Choroid plexus epithelial cell (primary cell): ENCODE measurements at regions not wholly inside any gene's neighbourhood (a gene's known extent, or its start where the extent isn't known, plus 50 kb on each side); places are given as distances from the start of the nearest gene placed in this dataset.
"Not testable (repeated sequence)": the region's sequence is repeated elsewhere in the genome, so short reads cannot be mapped to it uniquely, and the experiment has no call there.

Source experiments
- DNase-seq: peaks from one replicate; pipeline ENCODE4 v3.0.0-alpha.2; 2010; ENCODE audit warnings: low read depth
- H3K4me3 ChIP-seq: 2 replicates; pipeline ENCODE4 v1.5.1; 2011; ENCODE audit warnings: low read depth, mild to moderate bottlenecking, control low read depth, low read length, moderate library complexity
- TF ChIP-seq, protein P1 (sequence below): conservative IDR thresholded peaks from 2 replicates; pipeline ENCODE4 v1.5.1; 2011; ENCODE audit warnings: low read depth, mild to moderate bottlenecking, control low read depth, inconsistent platforms, low read length, moderate library complexity

GRCh38 chr2:31813016-31813415, 197.8 kb downstream of the MEMO1 start:
- H3K4me3 ChIP-seq = no peak overlapping the region
- TF ChIP-seq, protein P1, sequence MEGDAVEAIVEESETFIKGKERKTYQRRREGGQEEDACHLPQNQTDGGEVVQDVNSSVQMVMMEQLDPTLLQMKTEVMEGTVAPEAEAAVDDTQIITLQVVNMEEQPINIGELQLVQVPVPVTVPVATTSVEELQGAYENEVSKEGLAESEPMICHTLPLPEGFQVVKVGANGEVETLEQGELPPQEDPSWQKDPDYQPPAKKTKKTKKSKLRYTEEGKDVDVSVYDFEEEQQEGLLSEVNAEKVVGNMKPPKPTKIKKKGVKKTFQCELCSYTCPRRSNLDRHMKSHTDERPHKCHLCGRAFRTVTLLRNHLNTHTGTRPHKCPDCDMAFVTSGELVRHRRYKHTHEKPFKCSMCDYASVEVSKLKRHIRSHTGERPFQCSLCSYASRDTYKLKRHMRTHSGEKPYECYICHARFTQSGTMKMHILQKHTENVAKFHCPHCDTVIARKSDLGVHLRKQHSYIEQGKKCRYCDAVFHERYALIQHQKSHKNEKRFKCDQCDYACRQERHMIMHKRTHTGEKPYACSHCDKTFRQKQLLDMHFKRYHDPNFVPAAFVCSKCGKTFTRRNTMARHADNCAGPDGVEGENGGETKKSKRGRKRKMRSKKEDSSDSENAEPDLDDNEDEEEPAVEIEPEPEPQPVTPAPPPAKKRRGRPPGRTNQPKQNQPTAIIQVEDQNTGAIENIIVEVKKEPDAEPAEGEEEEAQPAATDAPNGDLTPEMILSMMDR = no peak
- no peak for DNase-seq

DNA sequence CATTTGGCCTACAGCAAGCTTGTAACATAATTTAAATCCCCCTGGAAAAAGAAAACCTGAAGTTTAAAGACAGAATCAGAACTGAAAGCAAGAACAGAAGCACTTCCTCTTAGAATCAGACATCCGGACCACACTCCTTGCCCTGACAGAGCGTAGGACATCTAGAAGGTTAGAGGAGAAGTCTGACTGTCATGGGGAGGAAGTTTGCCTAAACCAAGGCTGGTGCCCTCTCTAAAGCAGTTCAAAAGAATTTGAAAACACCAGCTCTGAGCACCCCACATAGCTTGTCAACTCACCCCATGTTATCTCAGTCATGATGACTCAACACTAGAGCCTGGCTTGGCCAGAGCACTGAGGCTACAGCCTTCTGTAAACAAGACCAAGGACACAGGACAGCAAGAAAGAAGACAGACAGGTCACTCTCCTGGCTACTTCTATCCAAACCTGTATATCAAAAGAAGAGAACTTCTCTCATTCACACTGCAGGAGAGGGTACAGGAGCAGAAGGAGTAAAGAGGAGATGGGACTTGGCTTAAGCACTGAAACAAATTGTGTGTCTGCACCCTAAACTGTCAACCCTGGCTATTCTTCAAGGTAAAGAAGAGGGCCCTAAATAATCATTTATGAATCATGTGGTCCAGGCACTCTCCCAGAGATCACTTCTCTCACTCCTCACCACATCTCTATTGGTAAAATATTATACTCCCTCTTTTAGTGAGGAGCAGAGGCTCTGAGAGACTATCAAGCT, 198.6 kb downstream of the MEMO1 start:
- peak; percentile 30 for DNase-seq
- TF ChIP-seq, protein P1 = no peak
- H3K4me3 ChIP-seq = no peak overlapping the region

DNA sequence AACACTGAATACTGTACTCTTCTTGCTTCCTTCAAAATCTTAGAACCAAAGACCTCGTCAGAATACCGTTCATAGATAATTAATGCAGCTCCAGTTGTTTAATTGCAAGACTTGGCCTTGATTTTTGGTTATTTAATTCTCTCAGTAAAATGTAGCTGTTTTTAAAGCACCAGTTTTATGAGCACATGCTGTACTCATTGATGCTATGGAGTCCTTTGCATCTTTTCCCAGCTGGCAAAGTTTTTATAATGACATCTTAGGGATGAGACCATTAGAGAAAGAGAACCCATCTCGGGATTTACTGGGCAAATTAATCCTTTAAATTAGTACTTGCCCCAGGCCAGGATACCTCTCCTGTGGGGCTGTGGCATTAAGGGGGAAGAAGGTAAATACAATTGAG, 199.3 kb downstream of the MEMO1 start:
- H3K4me3 ChIP-seq = no peak overlapping the region
- no peak for DNase-seq
- TF ChIP-seq, protein P1 = no peak

- DNase-seq = no peak
- TF ChIP-seq, protein P1 = no peak
- no peak overlapping the region for H3K4me3 ChIP-seq
These were observed 200.4 kb downstream of the MEMO1 start for GRCh38 chr2:31810200-31810917.

DNA sequence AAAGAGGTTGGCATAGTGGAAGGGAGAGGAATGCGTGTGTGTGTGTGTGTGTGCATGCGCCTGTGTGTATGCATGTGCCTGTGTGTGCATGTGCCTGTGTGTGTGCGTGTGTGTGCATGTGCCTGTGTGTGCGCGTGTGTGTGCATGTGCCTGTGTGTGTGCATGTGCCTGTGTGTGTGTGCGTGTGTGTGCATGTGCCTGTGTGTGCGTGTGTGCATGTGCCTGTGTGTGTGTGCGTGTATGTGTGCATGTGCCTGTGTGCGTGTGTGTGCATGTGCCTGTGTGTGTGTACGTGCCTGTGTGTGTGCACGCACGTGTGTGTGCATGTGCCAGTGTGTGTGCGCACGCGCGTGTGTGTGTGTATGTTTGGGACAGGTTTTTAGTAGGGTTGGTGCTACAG, 205.1 kb downstream of the MEMO1 start:
- no peak overlapping the region for H3K4me3 ChIP-seq
- TF ChIP-seq, protein P1 = no peak
- no peak for DNase-seq

- H3K4me3 ChIP-seq, DNase-seq: not testable (repeated sequence)
These were observed 207.2 kb downstream of the MEMO1 start for GRCh38 chr2:31803481-31804153.

DNA sequence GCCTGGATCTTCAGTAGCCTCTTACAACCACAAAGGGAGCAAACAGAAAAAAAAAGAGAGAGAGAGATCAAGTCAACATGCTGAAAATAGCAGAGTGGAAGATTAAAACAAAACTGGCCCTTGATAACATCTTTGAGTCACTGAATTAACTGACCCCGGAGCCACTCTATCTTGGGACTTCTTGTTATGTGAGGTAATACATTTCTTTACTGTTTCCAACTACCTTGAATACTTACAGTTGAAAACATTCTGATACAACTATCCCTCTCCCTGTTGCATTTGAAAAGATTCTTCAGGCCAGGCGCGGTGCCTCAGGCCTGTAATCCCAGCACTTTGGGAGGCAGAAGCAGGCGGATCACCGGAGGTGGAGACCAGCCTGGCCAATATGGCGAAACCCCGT, 208.1 kb downstream of the MEMO1 start:
- H3K4me3 ChIP-seq = no peak overlapping the region
- TF ChIP-seq, protein P1 = no peak
- DNase-seq = no peak

DNA sequence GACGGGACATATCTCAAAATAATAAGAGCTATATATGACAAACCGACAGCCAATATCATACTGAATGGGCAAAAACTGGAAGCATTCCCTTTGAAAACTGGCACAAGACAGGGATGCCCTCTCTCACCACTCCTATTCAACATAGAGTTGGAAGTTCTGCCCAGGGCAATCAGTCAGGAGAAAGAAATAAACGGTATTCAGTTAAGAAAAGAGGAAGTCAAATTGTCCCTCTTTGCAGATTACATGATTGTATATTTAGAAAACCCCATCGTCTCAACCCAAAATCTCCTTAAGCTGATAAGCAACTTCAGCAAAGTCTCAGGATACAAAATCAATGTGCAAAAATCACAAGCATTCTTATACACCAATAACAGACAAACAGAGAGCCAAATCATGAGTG, 211.5 kb downstream of the MEMO1 start:
- not testable (repeated sequence) for DNase-seq

More for the DNA sequence above, 211.5 kb downstream of the MEMO1 start:
- H3K4me3 ChIP-seq = not testable (repeated sequence)
